Esophagus muscularis mucosa (tissue), 3 donors: ENCODE measurements at regions not wholly inside any gene's neighbourhood (a gene's known extent, or its start where the extent isn't known, plus 50 kb on each side); places are given as distances from the start of the nearest gene placed in this dataset.

Experiments used
- CTCF ChIP-seq, 3 experiments: fragments of 200-600 bp in 2 of 3; fragments of 450-650 bp in 1 of 3; sonication (generic) in 2 of 3; IDR thresholded peaks; one replicate each; pipeline ENCODE4 v1.5.1; 2017 to 2019; ENCODE audit warnings: antibody characterized with exemption in 3 of 3, mild to moderate bottlenecking in 2 of 3, moderate library complexity in 1 of 3
- POLR2AphosphoS5 ChIP-seq, 2 donors: sonication (generic); formaldehyde crosslinking; IDR thresholded peaks; one replicate each; pipeline ENCODE4 v1.6.1; 2017; ENCODE audit warnings: antibody characterized with exemption in 2 of 2

- TF ChIP-seq CTCF (IDR thresholded peaks at IDR 0.05) (no peak), POLR2AphosphoS5 (IDR thresholded peaks at IDR 0.05) (no peak)
Observed at GRCh38 chr13:90107661-90108060, 1239.8 kb upstream of the MIR17HG start.
